Lung (tissue), 11 donors: ENCODE measurements at regions not wholly inside any gene's neighbourhood (a gene's known extent, or its start where the extent isn't known, plus 50 kb on each side); places are given as distances from the start of the nearest gene placed in this dataset.

Source experiments
- ATAC-seq: fragments of 200-7000 bp; cut with Tn5 transposase; one replicate; pipeline ENCODE4 v1.9.1; 2020; ENCODE audit warnings: moderate number of reproducible peaks; ENCODE audit not compliant: insufficient read depth, low FRiP score
- DNase-seq, 3 donors: peaks; one replicate each; pipeline ENCODE4 v3.0.0-alpha.2; 2013 to 2017
- H3K27ac ChIP-seq, 2 donors: one replicate each; pipeline ENCODE4 v1.5.1; 2013; ENCODE audit warnings: mild to moderate bottlenecking in 2 of 2, moderate library complexity in 2 of 2, control low read depth in 1 of 2, inconsistent platforms in 1 of 2, low read depth in 1 of 2, low read length in 1 of 2
- H3K27me3 ChIP-seq, 3 donors: one replicate each; pipeline ENCODE4 v1.5.1; 2013; ENCODE audit warnings: low read length in 2 of 3; ENCODE audit not compliant: control insufficient read depth in 3 of 3, insufficient read depth in 3 of 3
- H3K36me3 ChIP-seq, 4 donors: one replicate each; pipeline ENCODE4 v1.5.1; 2013; ENCODE audit warnings: low read length in 4 of 4, mild to moderate bottlenecking in 1 of 4, moderate library complexity in 1 of 4; ENCODE audit not compliant: control insufficient read depth in 4 of 4, insufficient read depth in 4 of 4
- H3K4me1 ChIP-seq, 5 donors: one replicate each; pipeline ENCODE4 v1.5.1; 2013; ENCODE audit warnings: low read length in 5 of 5, mild to moderate bottlenecking in 2 of 5, moderate library complexity in 1 of 5; ENCODE audit not compliant: control insufficient read depth in 5 of 5, insufficient read depth in 5 of 5
- H3K4me3 ChIP-seq: one replicate; pipeline ENCODE4 v1.5.1; 2013; ENCODE audit warnings: mild to moderate bottlenecking, control low read depth, moderate library complexity
- H3K9ac ChIP-seq, 2 donors: one replicate each; pipeline ENCODE4 v1.5.1; 2013; ENCODE audit warnings: low read length in 2 of 2, control low read depth in 1 of 2; ENCODE audit not compliant: insufficient read depth in 1 of 2
- H3K9me3 ChIP-seq, 4 donors: one replicate each; pipeline ENCODE4 v1.5.1; 2013; ENCODE audit warnings: low read length in 3 of 4, mild to moderate bottlenecking in 1 of 4, moderate library complexity in 1 of 4; ENCODE audit not compliant: control insufficient read depth in 4 of 4, insufficient read depth in 3 of 4
- CTCF ChIP-seq: IDR thresholded peaks from 2 replicates; pipeline ENCODE4 v1.5.1; 2012; ENCODE audit warnings: mild to moderate bottlenecking; ENCODE audit errors: control extremely low read depth, extremely low read depth
- WGBS, 2 donors: extraction: QIAGEN DNeasy Blood & Tissue Kit; methylation state at CpG; one replicate each; pipeline ENCODE4 v1.1.7; 2013; 5-methylcytosine and 5-hydroxymethylcytosine counted together
- donor health status: control.
- donor health status: control.
- donor health status: Bipolar disorder and iron deficiency.
- donor health status: healthy.
- donor health status: DM: yes; HTN: yes; CAD: no.

DNA sequence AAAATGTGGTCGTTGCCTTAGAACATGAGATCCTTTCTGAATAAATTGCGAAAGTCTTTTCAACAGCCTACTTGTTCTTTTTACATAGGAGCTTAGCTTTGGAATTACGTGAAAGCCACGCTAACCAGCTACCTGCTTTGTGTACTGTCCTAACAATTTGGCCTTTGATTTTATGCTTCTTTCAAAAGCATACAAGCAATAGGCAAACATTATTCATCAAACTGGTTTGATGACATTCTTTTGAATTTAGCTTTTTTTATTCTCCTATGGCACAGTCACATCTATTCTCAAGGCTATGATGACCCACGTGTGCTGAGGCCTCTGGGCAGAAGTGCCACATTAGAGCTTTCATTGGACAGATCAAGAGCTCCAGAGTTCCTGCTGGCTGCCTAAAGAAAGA lies 178.0 kb upstream of the DPT start:
- no peaks in the 10 kb centered on the region for H3K9me3 ChIP-seq
- no peak overlapping the region for H3K27ac ChIP-seq
- DNase-seq (peak; percentile 55 to 89 (median 71)), ATAC-seq (peak; percentile 65)
- no peak for TF ChIP-seq CTCF
- no peak overlapping the region for H3K4me3 ChIP-seq
- no peaks in the 10 kb centered on the region for H3K36me3 ChIP-seq
- no peak overlapping the region for H3K9ac ChIP-seq
- no peaks in the 10 kb centered on the region for H3K27me3 ChIP-seq
- WGBS, 2 donors, result 52 to 72% methylated on average over 5 of the region's 5 CpGs
- H3K4me1 ChIP-seq, result peaks cover 0 to 16% (median 5%) of the 10 kb centered on the region in 5 donors

GRCh38 chr1:168907786-168908348 lies 178.9 kb upstream of the DPT start:
- H3K4me3 ChIP-seq, result no peak overlapping the region
- ATAC-seq, result no peak
- no peaks in the 10 kb centered on the region for H3K27me3 ChIP-seq
- H3K36me3 ChIP-seq, result no peaks in the 10 kb centered on the region
- H3K9me3 ChIP-seq, result no peaks in the 10 kb centered on the region
- H3K27ac ChIP-seq, result peak overlapping the region in 1 of 2 donors; percentile 50
- peaks cover 0 to 16% (median 5%) of the 10 kb centered on the region in 5 donors for H3K4me1 ChIP-seq
- H3K9ac ChIP-seq, result no peak overlapping the region
- no peak for TF ChIP-seq CTCF
- peak in 2 of 3 donors; percentile 45 to 70 for DNase-seq

DNA sequence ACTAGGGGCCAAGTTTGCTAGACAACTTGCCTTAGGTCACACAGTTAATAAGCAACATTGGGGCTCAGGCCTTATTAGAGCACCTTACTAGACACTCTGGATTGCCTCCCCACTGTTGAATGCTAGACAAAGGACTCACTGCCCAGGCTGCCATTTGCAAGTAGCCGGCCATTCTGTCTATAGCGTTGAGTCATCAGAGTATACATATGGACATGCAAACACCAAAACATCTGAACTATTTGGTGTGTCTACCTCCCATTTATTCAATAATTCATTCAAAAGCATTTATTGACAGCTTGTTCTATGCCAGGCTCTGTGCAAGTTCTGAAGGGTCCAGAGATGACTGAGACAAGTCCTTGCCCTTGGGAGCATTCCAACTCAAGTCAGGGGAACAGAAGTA lies 181.4 kb upstream of the DPT start:
- no peak overlapping the region for H3K9ac ChIP-seq
- no peaks in the 10 kb centered on the region for H3K9me3 ChIP-seq
- WGBS, 2 donors, result 75 to 76% methylated on average over 2 of the region's 2 CpGs
- H3K4me1 ChIP-seq, result peaks cover 0 to 23% (median 5%) of the 10 kb centered on the region in 5 donors
- no peak for DNase-seq
- TF ChIP-seq CTCF, result no peak
- H3K27ac ChIP-seq, result no peak overlapping the region
- H3K36me3 ChIP-seq, result no peaks in the 10 kb centered on the region
- H3K4me3 ChIP-seq, result no peak overlapping the region
- H3K27me3 ChIP-seq, result no peaks in the 10 kb centered on the region
- no peak for ATAC-seq

GRCh38 chr1:168911370-168911769 lies 182.4 kb upstream of the DPT start:
- no peak overlapping the region for H3K9ac ChIP-seq
- DNase-seq (no peak), ATAC-seq (no peak)
- no peak overlapping the region for H3K27ac ChIP-seq
- no peaks in the 10 kb centered on the region for H3K9me3 ChIP-seq
- H3K36me3 ChIP-seq, result no peaks in the 10 kb centered on the region
- H3K4me1 ChIP-seq, result peaks cover 0 to 21% (median 5%) of the 10 kb centered on the region in 5 donors
- TF ChIP-seq CTCF, result no peak
- no peak overlapping the region for H3K4me3 ChIP-seq
- H3K27me3 ChIP-seq, result no peaks in the 10 kb centered on the region
